HEK293 (cell line): ENCODE measurements at regions not wholly inside any gene's neighbourhood (a gene's known extent, or its start where the extent isn't known, plus 50 kb on each side); places are given as distances from the start of the nearest gene placed in this dataset.
"Not testable (repeated sequence)": the region's sequence is repeated elsewhere in the genome, so short reads cannot be mapped to it uniquely, and the experiment has no call there.

Experiments
- CTCF ChIA-PET: fragments of 350-600 bp; formaldehyde crosslinking; extraction: SDS; loops from one replicate; lab custom pipeline; 2021; ENCODE audit warnings: antibody characterized with exemption; lab: Yijun Ruan, JAX
- POLR2A ChIA-PET: fragments of 300-600 bp; formaldehyde crosslinking; extraction: SDS; loops from one replicate; lab custom pipeline; 2020; ENCODE audit warnings: antibody characterized with exemption, inconsistent platforms; lab: Yijun Ruan, JAX
- H3K27ac ChIP-seq: fragments of 200-500 bp; sonication (Bioruptor generic); 2 replicates; pipeline ENCODE4 v1.5.1; 2014; ENCODE audit warnings: low read depth, low read length, control low read depth, inconsistent platforms; ENCODE audit errors: extremely low read depth
- H3K36me3 ChIP-seq, 2 experiments: fragments of 200-500 bp in 1 of 2; sonication (Bioruptor generic) in 1 of 2; 1 replicate in 1 of 2; 2 replicates in 1 of 2; pipeline ENCODE4 v1.5.1; 2014 to 2017; ENCODE audit warnings: inconsistent platforms in 2 of 2, low read length in 2 of 2; ENCODE audit not compliant: control insufficient read depth in 2 of 2, insufficient read depth in 1 of 2
- H3K4me1 ChIP-seq: fragments of 200-500 bp; sonication (Bioruptor generic); 2 replicates; pipeline ENCODE4 v1.5.1; 2014; ENCODE audit warnings: mild to moderate bottlenecking, low read length, inconsistent platforms; ENCODE audit not compliant: control insufficient read depth, insufficient read depth
- H3K4me3 ChIP-seq: 2 replicates; pipeline ENCODE4 v1.5.1; 2011; ENCODE audit warnings: low read depth, mild to moderate bottlenecking, control low read depth, low read length, moderate library complexity
- H3K9me3 ChIP-seq: fragments of 200-500 bp; sonication (Bioruptor generic); 2 replicates; pipeline ENCODE4 v1.5.1; 2014; ENCODE audit warnings: low read depth, low read length, inconsistent platforms; ENCODE audit not compliant: control insufficient read depth, insufficient read depth

DNA sequence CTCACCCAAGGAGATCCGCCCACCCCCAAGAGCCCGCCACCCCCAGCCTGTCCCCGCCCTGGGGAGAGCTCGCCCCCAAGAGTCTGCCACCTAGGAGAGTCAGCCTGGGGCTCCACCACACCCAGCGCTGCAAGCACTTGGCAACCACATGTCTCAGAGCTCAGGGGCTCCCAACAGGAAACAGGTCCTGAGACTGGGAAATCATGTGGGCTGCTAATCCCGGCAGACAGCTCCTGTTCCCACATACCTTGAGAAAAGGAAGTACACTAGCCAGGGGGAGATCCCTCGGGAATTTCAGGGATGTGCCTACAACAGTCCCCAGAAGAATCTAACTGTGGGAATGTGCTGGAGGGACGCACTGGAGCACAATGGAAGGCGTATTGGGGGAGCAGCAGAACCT lies 331.4 kb downstream of the ANAPC1 start:
- H3K4me3 ChIP-seq, H3K27ac ChIP-seq, POLR2A ChIA-PET, H3K36me3 ChIP-seq, H3K4me1 ChIP-seq, H3K9me3 ChIP-seq, CTCF ChIA-PET: not testable (repeated sequence)

DNA sequence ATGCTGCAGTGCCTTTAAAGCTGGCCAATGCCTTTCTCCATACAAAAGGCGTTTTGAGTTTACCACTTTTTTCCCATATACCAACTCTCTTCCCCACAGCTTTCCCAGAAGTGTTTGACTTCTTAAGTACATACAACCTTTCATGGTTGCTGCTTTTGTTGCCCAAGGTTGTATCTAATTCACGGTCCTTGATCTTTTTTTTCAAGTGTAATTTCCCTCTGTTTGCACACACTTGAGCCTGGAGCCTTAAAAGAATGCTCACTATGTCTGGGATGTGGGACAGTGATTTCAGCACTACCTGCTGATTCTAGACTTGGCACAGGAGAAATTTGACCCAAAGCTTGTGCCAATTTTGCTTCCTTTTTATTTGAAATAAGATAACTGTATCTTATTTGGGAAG lies 324.7 kb downstream of the ANAPC1 start:
- H3K27ac ChIP-seq, H3K4me1 ChIP-seq, H3K9me3 ChIP-seq, H3K36me3 ChIP-seq, H3K4me3 ChIP-seq, CTCF ChIA-PET, POLR2A ChIA-PET: not testable (repeated sequence)

- H3K9me3 ChIP-seq, H3K4me1 ChIP-seq, H3K27ac ChIP-seq, CTCF ChIA-PET, POLR2A ChIA-PET, H3K4me3 ChIP-seq, H3K36me3 ChIP-seq: not testable (repeated sequence)
Measured at GRCh38 chr2:111559814-111560213, 324.2 kb downstream of the ANAPC1 start.

DNA sequence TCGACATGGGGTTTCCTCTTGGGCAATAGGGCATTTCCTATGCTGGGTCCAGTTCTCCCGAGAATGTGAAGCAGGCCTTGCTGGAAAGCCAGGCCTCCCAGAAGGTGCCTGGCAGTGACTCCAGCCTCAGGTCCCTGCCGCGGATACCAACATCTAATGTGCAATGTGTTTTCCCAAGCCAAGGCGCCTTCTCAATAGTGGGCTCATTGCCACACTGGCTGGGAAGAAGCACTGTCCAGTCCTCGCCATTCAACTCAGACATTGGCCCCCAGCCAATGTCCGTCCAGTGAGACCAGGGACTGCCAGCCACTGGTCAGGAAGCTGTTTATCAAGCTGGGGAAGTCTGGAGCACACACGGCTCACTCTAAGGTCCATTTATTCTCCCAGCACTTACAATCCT lies 317.9 kb downstream of the ANAPC1 start:
- POLR2A ChIA-PET, H3K27ac ChIP-seq, H3K4me1 ChIP-seq, H3K9me3 ChIP-seq, H3K36me3 ChIP-seq, CTCF ChIA-PET, H3K4me3 ChIP-seq: not testable (repeated sequence)

GRCh38 chr2:111567233-111567632 lies 316.8 kb downstream of the ANAPC1 start:
- H3K36me3 ChIP-seq, H3K9me3 ChIP-seq, H3K4me3 ChIP-seq, H3K27ac ChIP-seq, CTCF ChIA-PET, H3K4me1 ChIP-seq, POLR2A ChIA-PET: not testable (repeated sequence)

DNA sequence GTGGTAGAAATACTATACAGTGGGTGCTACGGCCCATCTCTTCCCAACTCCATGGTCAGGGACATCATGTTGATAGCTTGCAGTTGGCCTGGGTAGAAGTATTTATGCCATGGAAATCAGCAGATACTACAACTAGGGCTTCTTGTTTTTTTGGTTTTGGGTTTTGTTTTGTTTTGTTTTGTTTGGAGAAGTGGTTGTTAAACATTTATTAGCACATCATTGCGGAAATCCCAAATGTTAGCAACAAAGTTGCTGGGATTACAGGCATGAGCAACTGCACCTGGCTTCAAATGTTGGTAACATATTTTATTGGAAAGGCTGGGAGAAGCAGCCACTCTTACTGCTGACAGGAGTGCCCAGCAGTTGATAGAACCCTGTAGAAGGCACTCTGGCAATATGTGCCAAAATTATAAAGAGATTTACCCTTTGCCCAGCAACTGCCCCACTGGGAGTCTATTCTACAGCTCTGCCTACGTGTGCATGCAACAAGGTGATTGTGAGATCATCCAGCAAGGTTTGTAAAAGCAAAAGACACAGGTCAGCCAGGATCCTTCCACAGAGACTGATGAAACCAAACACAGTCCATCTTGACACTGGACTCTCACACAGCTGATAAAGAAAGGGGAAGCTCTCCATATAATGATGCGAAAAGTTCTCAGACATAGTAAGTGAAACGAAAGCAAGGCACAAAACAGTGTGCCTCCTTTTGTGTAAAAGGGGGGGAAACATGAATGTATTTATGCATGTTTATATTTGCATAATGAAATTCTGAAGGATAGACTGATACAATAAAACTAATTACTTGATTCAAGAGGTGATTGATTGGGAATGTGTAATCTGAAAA lies 314.4 kb downstream of the ANAPC1 start:
- H3K9me3 ChIP-seq, CTCF ChIA-PET, POLR2A ChIA-PET, H3K27ac ChIP-seq, H3K36me3 ChIP-seq, H3K4me1 ChIP-seq, H3K4me3 ChIP-seq: not testable (repeated sequence)

DNA sequence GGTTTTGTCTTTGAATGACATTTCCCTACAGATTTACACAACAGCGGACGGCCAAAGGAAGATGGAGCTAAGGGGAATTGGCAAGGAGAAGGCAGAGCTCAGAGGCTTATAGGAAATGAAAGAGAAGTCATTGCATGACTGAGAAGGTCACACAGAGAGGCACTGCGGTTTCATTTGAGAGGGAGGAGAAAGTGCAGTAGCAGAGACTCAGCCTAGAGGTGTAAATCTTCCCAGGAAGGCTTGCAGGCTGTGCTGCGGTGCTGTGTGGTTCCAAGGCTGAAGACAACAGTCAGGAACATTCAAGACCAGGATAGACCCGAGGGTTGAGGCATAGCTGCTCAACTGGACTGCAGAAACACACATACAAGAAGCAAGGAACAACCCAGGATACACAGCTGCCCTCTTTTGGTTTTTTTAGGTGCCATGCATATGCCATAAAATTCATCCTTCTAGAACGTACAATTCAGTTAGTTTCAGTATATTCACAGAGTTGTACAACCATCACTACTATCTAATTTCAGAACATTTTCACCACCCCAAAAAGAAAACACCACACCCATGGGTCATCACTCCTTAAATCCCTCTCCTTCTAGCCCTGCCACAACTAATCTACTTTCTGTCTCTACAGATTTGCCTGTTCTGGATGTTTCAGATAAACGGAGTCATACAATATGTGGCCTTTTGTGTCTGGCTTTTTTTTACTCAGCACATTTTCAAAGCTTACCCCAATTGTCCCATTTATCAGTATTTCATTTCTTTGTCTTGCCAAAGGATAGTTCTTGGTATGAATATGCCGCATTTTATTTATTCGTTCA lies 313.5 kb downstream of the ANAPC1 start:
- H3K9me3 ChIP-seq, H3K27ac ChIP-seq, CTCF ChIA-PET, H3K36me3 ChIP-seq, POLR2A ChIA-PET, H3K4me1 ChIP-seq, H3K4me3 ChIP-seq: not testable (repeated sequence)

- H3K4me3 ChIP-seq, H3K9me3 ChIP-seq, POLR2A ChIA-PET, H3K27ac ChIP-seq, CTCF ChIA-PET, H3K4me1 ChIP-seq, H3K36me3 ChIP-seq: not testable (repeated sequence)
Measured at GRCh38 chr2:111574803-111575202, 309.2 kb downstream of the ANAPC1 start.

GRCh38 chr2:111577154-111577885 lies 306.7 kb downstream of the ANAPC1 start:
- H3K4me3 ChIP-seq, POLR2A ChIA-PET, H3K36me3 ChIP-seq, H3K27ac ChIP-seq, H3K9me3 ChIP-seq, CTCF ChIA-PET, H3K4me1 ChIP-seq: not testable (repeated sequence)

- H3K4me1 ChIP-seq, POLR2A ChIA-PET, CTCF ChIA-PET, H3K4me3 ChIP-seq, H3K36me3 ChIP-seq, H3K9me3 ChIP-seq, H3K27ac ChIP-seq: not testable (repeated sequence)
Measured at GRCh38 chr2:111579500-111580134, 304.4 kb downstream of the ANAPC1 start.
